ENCODE measurements at regions not wholly inside any gene's neighbourhood (a gene's known extent, or its start where the extent isn't known, plus 50 kb on each side); places are given as distances from the start of the nearest gene placed in this dataset.

DNA sequence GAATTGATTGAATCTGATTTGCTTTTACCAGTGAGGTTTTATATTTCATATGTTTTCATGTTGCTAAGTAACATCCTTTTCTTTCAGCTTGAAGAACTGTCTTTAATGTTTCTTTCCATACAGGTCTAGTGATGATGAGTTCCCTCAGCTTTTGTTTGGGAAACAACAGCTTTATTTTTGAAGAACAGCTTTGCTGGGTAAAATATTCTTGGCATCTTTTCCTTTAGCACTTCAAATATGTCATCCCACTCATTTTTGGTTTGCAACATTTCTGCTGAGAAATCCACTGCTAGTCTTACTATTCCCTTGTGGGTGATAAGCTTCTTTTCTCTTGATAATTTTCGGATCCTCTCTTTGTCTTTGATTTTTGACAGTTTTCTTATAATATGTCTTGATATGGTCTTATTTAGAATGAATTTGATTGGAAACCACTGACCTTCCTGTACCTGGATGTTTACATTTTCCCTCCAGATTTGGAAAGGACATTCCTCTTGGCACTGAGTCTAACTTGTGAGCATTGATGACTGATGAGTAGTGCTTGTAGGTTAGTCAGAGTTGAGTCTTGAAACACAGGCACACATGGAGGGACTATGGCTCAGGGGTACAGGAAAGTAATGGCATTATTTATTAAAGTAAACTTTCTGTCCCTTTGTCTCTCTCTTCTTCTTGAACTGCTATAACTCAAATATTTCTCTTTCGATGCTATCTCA is 220.3 kb downstream of the SPATA31D1 start:
- DNase-seq (ENCODE audit: low read depth in 4 of 4, low spot score in 3 of 4): no peak

- DNase-seq (ENCODE audit: low read depth in 4 of 4, low spot score in 3 of 4): no peak
Measured at GRCh38 chr9:82209797-82210470, 221.4 kb downstream of the SPATA31D1 start.

- DNase-seq (ENCODE audit: low read depth in 4 of 4, low spot score in 3 of 4): no peak
Measured at GRCh38 chr9:82212885-82213284, 224.3 kb downstream of the SPATA31D1 start.

- no peak for DNase-seq (ENCODE audit: low read depth in 4 of 4, low spot score in 3 of 4)
Measured at GRCh38 chr9:82216435-82216834, 227.9 kb downstream of the SPATA31D1 start.

DNA sequence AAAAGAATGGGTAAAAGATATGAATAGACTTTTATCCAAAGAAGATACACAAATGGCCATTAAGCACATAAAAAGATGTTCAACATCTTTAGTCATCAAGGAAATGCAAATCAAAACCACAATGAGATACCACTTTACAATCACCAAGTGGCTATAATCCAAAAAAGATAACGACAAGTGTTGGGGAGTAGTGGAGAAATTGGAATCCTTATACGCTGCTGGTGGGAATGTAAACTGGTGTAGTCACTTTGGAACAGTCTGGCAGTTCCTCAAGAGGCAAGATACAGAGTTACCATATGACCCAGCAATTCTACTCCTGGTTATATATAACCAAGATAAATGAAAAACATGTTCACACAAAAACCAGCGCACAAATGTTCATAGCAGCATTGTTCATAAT is 234.9 kb downstream of the SPATA31D1 start:
- DNase-seq (ENCODE audit: low read depth in 4 of 4, low spot score in 3 of 4): no peak

GRCh38 chr9:82231411-82231810 is 242.8 kb downstream of the SPATA31D1 start:
- DNase-seq (ENCODE audit: low read depth in 4 of 4, low spot score in 3 of 4): no peak

- no peak for DNase-seq (ENCODE audit: low read depth in 4 of 4, low spot score in 3 of 4)
Measured at GRCh38 chr9:82234160-82234943, 245.8 kb downstream of the SPATA31D1 start.

GRCh38 chr9:82242285-82242963 is 253.9 kb downstream of the SPATA31D1 start:
- no peak for DNase-seq (ENCODE audit: low read depth in 4 of 4, low spot score in 3 of 4)

DNA sequence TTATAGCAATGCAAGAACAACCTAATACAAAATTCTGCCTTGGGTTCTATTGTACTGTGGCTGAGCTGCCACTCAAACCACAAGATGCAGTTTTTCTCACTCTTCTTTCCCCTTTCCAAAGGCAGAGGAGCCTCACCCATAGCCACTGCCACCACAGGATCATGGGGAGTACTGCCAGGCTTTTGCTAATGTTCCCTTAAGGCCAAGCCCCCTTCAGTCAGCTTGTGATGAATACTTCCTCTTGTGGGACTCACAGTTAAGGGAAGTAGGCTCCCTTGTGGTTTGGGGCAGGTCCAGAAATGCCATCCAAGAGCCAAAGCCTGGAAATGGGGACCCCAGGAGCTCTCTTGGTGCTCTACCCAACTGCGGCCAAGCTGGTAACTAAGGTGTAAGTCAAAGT is 258.7 kb downstream of the SPATA31D1 start:
- DNase-seq (ENCODE audit: low read depth in 4 of 4, low spot score in 3 of 4): no peak

- DNase-seq (ENCODE audit: low read depth in 4 of 4, low spot score in 3 of 4): no peak
Measured at GRCh38 chr9:82252116-82252515, 263.5 kb downstream of the SPATA31D1 start.

DNA sequence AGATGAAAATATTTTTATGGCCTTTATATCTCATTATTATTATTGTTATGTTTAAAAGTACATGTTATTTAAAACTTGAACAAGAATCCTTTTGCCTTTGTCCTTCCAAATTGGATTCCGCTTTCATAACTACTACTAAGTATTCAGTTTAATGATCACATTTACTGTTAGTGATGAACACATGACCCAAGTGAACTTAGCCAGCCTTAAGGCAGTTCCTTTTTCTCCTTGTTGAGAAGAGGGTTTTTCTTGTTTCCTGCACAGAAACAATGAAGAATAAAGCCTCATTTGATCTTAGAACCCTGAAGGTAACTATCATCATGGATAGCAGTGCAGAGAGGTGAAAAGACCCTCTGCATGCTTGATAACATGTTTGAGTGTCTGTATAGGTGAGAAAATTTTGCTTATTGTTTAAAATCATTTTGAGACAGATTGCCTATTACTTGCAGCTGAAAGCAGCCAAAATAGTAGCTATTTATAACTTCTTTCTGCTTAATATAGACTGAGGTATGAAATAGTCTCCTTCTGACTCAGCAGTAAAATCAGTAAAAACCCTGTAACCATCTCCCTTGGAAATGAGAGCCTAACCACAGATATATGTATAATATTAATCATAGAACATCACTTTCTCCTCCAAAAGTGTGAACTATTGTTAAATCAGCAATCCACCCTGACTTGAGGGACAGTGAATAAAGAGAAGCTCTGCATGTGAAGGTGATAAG is 266.2 kb downstream of the SPATA31D1 start:
- DNase-seq (ENCODE audit: low read depth in 4 of 4, low spot score in 3 of 4): no peak

DNA sequence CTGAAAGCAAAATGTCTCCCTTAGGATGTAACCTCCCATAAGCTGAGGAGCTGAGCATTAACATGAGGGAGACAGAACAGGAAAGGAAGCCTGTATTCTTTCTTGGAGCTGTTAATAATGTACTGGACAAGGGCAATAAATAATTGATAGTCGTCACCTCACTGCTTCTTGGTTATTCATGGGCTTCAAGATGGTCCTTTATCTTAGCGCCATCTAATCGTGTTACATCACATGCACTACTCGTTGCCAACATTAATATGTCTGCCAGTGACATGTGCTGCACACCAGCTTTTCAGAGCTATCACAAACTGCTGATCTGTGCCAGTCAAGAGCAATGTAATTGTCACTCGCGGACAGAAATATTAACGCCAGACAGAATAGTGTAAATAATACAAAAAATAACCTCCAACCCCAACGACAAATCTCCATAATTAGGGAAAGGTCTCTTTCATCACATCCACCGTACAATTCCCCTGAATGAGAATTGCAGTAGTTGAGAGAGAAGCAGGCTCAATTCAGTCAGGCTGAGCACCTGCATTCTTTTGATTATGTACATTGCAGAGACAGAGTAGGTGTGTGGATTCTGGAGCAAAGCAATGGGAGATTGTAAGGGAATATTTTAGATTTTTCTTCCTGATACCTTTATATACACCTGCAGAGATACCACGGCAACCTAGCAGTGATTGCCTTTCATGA is 267.1 kb downstream of the SPATA31D1 start:
- DNase-seq (ENCODE audit: low read depth in 4 of 4, low spot score in 3 of 4): no peak

DNA sequence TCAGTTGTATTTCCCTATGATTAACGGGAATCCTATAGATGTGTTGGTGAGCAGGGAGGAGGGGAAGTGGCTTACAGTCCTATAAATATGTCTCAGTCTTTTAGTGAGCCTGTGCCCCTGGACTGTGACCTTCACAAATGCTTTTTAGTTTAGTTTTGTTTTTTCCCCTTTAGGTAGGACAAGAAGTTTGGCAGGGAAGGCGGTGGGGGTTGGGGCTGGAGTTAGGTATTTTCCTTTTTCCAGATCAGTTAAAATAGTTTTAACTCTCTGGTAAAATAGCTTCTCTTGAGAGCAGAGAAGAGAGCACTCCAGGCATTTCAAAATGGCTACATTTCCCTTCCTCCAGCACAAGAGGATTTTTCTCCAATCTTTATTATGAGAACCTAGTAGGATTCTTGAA is 272.1 kb downstream of the SPATA31D1 start:
- DNase-seq (ENCODE audit: low read depth in 4 of 4, low spot score in 3 of 4): no peak

DNA sequence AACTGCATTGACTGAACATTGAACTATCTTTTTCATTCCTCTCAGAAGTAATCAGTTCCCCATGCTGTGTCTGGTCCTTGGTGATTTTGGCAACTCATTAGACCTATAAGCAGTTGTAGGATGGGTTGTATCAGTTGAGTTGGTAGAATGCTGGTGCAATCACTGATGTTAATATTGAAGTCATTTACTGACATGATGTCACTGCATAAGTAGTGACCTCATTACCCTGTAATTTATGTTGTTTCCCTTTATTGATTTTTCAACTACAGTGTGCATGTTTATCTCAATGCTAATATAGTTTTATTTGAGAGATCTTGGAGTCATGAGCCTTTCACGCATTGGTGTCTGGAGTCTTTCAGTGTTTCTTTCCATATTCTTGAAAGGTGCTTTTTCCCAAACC is 275.0 kb downstream of the SPATA31D1 start:
- no peak for DNase-seq (ENCODE audit: low read depth in 4 of 4, low spot score in 3 of 4)

DNA sequence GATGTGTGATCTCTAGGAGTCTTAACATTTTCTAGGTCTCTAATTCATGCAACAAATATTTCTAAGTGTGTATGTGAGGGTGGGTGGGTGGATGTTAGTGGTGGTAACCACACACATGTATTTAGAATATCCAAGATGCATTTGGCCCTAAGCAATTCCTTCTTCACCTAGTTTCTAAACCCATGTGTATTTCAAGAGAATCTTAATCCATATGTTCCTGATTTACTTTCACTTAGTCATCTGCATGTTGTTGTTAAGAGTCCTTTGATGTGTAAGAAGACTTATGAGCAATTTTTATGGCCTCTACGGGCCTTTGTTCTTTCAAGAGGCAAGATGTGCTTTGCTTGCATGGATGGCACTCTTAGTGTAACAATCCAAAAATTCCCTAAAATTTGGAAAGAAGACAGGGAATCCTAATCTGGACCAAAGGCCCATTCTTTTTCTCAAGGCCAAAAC is 282.6 kb downstream of the SPATA31D1 start:
- DNase-seq (ENCODE audit: low read depth in 4 of 4, low spot score in 3 of 4): no peak

DNA sequence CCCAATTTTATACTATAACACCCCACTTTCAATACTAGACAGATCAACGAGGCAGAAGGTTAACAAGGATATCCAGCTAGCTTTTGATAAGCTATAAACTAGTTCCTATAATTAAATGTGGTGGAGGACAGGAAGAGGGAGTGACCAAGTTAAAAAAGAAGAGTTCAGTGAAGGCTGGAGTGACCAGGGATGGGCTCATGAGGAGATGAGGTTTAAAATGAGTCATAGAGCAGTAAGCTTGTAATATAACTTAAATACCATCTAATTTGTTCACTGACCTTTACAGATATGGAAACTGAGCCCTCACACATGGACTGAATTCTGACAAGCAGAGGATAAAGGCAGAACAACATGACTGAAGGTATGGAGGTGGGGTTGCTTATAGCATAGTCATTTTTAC is 284.5 kb downstream of the SPATA31D1 start:
- no peak for DNase-seq (ENCODE audit: low read depth in 4 of 4, low spot score in 3 of 4)

GRCh38 chr9:82275258-82275927 is 286.8 kb downstream of the SPATA31D1 start:
- DNase-seq (ENCODE audit: low read depth in 4 of 4, low spot score in 3 of 4): no peak

GRCh38 chr9:82281066-82281465 is 292.5 kb downstream of the SPATA31D1 start:
- no peak for DNase-seq (ENCODE audit: low read depth in 4 of 4, low spot score in 3 of 4)

- DNase-seq (ENCODE audit: low read depth in 4 of 4, low spot score in 3 of 4): no peak
Measured at GRCh38 chr9:82284758-82285157, 296.2 kb downstream of the SPATA31D1 start.
